Spleen (tissue), 7 donors: ENCODE measurements at regions not wholly inside any gene's neighbourhood (a gene's known extent, or its start where the extent isn't known, plus 50 kb on each side); places are given as distances from the start of the nearest gene placed in this dataset.

ENCODE experiments used
- POLR2AphosphoS5 ChIP-seq, 3 donors: sonication (generic); formaldehyde crosslinking; IDR thresholded peaks; one replicate each; pipeline ENCODE4 v1.5.1; 2017; ENCODE audit warnings: antibody characterized with exemption in 3 of 3
- TF ChIP-seq, protein P1 (sequence below), 11 experiments: fragments of 200-600 bp in 7 of 11; fragments of 450-650 bp in 4 of 11; sonication (generic) in 4 of 11; IDR thresholded peaks in 8 of 11; conservative IDR thresholded peaks in 3 of 11; 1 replicate in 7 of 11; 2 replicates in 4 of 11; pipeline versions ENCODE4 v1.4.0 to v1.8.0; 2016 to 2021; ENCODE audit warnings: antibody characterized with exemption in 11 of 11, inconsistent platforms in 4 of 11, mild to moderate bottlenecking in 1 of 11
- donor health status: DM: no; HTN: no; CAD: no; lungs with moderate emphysema.
- donor health status: DM: no; HTN: no; CAD: no.
- donor health status: DM: no; HTN: no; CAD: no.

DNA sequence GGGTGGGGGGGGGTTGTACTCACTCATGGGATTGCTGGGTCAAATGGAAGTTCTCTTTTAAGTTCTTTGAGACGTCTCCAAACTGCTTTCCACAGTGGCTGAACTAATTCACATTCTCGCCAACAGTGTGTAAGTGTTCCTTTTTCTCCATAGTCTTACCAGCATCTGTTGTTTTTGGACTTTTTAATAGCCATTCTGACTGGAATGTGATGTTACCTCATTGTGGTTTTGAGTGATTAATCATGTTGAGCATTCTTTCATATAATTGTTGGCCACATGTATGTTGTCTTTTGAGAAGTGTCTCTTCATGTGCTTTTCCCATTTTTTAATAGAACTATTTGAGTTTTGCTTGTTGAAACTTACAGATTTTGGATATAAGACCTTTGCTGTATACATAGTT is 94.9 kb upstream of the PLPPR1 start:
- no peak for TF ChIP-seq POLR2AphosphoS5 (IDR thresholded peaks at IDR 0.05)
- TF ChIP-seq, protein P1, sequence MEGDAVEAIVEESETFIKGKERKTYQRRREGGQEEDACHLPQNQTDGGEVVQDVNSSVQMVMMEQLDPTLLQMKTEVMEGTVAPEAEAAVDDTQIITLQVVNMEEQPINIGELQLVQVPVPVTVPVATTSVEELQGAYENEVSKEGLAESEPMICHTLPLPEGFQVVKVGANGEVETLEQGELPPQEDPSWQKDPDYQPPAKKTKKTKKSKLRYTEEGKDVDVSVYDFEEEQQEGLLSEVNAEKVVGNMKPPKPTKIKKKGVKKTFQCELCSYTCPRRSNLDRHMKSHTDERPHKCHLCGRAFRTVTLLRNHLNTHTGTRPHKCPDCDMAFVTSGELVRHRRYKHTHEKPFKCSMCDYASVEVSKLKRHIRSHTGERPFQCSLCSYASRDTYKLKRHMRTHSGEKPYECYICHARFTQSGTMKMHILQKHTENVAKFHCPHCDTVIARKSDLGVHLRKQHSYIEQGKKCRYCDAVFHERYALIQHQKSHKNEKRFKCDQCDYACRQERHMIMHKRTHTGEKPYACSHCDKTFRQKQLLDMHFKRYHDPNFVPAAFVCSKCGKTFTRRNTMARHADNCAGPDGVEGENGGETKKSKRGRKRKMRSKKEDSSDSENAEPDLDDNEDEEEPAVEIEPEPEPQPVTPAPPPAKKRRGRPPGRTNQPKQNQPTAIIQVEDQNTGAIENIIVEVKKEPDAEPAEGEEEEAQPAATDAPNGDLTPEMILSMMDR (IDR thresholded peaks at IDR 0.05 in 8 of 11, conservative IDR thresholded peaks at IDR 0.05 in 3 of 11) = no peak
